ENCODE measurements at regions not wholly inside any gene's neighbourhood (a gene's known extent, or its start where the extent isn't known, plus 50 kb on each side); places are given as distances from the start of the nearest gene placed in this dataset.

GRCh38 chr1:98417820-98418219 lies 243.7 kb upstream of the SNX7 start:
- no peak overlapping the region for H3K4me3 ChIP-seq (ENCODE audit: low read length)
- DNase-seq (ENCODE audit: low read depth), result no peak
- no peak for TF ChIP-seq CTCF (conservative IDR thresholded peaks at IDR 0.05; ENCODE audit: low read length)

GRCh38 chr1:98410082-98410481 lies 251.4 kb upstream of the SNX7 start:
- no peak overlapping the region for H3K4me3 ChIP-seq (ENCODE audit: low read length)
- no peak for TF ChIP-seq CTCF (conservative IDR thresholded peaks at IDR 0.05; ENCODE audit: low read length)
- no peak for DNase-seq (ENCODE audit: low read depth)

- H3K4me3 ChIP-seq (ENCODE audit: low read length), result no peak overlapping the region
- DNase-seq (ENCODE audit: low read depth), result no peak
- TF ChIP-seq CTCF (conservative IDR thresholded peaks at IDR 0.05; ENCODE audit: low read length), result no peak
These were observed 255.0 kb upstream of the SNX7 start for GRCh38 chr1:98406352-98407088.

- DNase-seq (ENCODE audit: low read depth), result no peak
- TF ChIP-seq CTCF (conservative IDR thresholded peaks at IDR 0.05; ENCODE audit: low read length), result no peak
- no peak overlapping the region for H3K4me3 ChIP-seq (ENCODE audit: low read length)
These were observed 255.9 kb upstream of the SNX7 start for GRCh38 chr1:98405581-98406074.

- no peak overlapping the region for H3K4me3 ChIP-seq (ENCODE audit: low read length)
- no peak for DNase-seq (ENCODE audit: low read depth)
- no peak for TF ChIP-seq CTCF (conservative IDR thresholded peaks at IDR 0.05; ENCODE audit: low read length)
These were observed 256.7 kb upstream of the SNX7 start for GRCh38 chr1:98404866-98405265.

- no peak for TF ChIP-seq CTCF (conservative IDR thresholded peaks at IDR 0.05; ENCODE audit: low read length)
- DNase-seq (ENCODE audit: low read depth), result no peak
- H3K4me3 ChIP-seq (ENCODE audit: low read length), result no peak overlapping the region
These were observed 257.5 kb upstream of the SNX7 start for GRCh38 chr1:98403963-98404480.

GRCh38 chr1:98402860-98403259 lies 258.7 kb upstream of the SNX7 start:
- no peak for TF ChIP-seq CTCF (conservative IDR thresholded peaks at IDR 0.05; ENCODE audit: low read length)
- no peak overlapping the region for H3K4me3 ChIP-seq (ENCODE audit: low read length)
- no peak for DNase-seq (ENCODE audit: low read depth)

Data from AG10803 (cell line).